Adrenal gland (tissue), 9 donors: ENCODE measurements at regions not wholly inside any gene's neighbourhood (a gene's known extent, or its start where the extent isn't known, plus 50 kb on each side); places are given as distances from the start of the nearest gene placed in this dataset.
A peak's percentile ranks its signal among the peaks of the same experiment; 100 is the strongest.
"Not testable (repeated sequence)": the region's sequence is repeated elsewhere in the genome, so short reads cannot be mapped to it uniquely, and the experiment has no call there.

Experiments
- DNase-seq, 7 donors: peaks; one replicate each; pipeline ENCODE4 v3.0.0-alpha.2; 2019 to 2020
- H3K27ac ChIP-seq, 5 donors: fragments of 200-600 bp; sonication (generic) in 4 of 5; 1 replicate in 3 of 5; 2 replicates in 2 of 5; pipeline versions ENCODE4 v1.5.1 to v1.8.0; 2016 to 2020; ENCODE audit warnings: mild to moderate bottlenecking in 1 of 5
- H3K27me3 ChIP-seq: fragments of 200-600 bp; 2 replicates; pipeline ENCODE4 v1.8.0; 2021
- H3K36me3 ChIP-seq, 2 donors: fragments of 200-600 bp; replicated peaks in 1 of 2; 1 replicate in 1 of 2; 2 replicates in 1 of 2; pipeline versions ENCODE4 v1.5.1 to v1.8.0; 2018 to 2022
- H3K4me1 ChIP-seq, 2 donors: fragments of 200-600 bp; replicated peaks in 1 of 2; 1 replicate in 1 of 2; 2 replicates in 1 of 2; pipeline versions ENCODE4 v1.5.1 to v1.8.0; 2018 to 2021
- H3K4me3 ChIP-seq, 4 donors: fragments of 200-600 bp; sonication (generic) in 3 of 4; one replicate each; pipeline ENCODE4 v1.5.1; 2016 to 2018
- H3K9me3 ChIP-seq, 3 donors: fragments of 200-600 bp; sonication (generic) in 1 of 3; replicated peaks in 1 of 3; 1 replicate in 2 of 3; 2 replicates in 1 of 3; pipeline versions ENCODE4 v1.5.1 to v1.8.0; 2016 to 2021
- CTCF ChIP-seq, 6 experiments: fragments of 450-650 bp in 4 of 6; fragments of 200-600 bp in 2 of 6; sonication (generic) in 1 of 6; IDR thresholded peaks; 1 replicate in 5 of 6; 2 replicates in 1 of 6; pipeline versions ENCODE4 v1.5.1 to v1.8.0; 2016 to 2021; ENCODE audit warnings: antibody characterized with exemption in 6 of 6, mild to moderate bottlenecking in 2 of 6, moderate library complexity in 1 of 6
- WGBS, 4 donors: extraction: QIAGEN DNeasy Blood & Tissue Kit in 2 of 4; methylation state at CpG; one replicate each; pipeline versions ENCODE4 v1.1.5 to v1.1.7; 2013 to 2017; 5-methylcytosine and 5-hydroxymethylcytosine counted together
- intact Hi-C, 2 donors: fragments of 100-400 bp; cut with DNase I; formaldehyde crosslinking; loops; one replicate each; pipeline versions ENCODE4 v1.14.1 to v1.15.0; 2022 to 2023
- donor health status: healthy with polysubstance abuse.
- donor health status: Bipolar disorder and iron deficiency.
- donor health status: DM: yes; HTN: yes; CAD: no.
- donor health status: DM: no; HTN: no; CAD: no.
- donor health status: DM: no; HTN: no; CAD: no.

GRCh38 chr1:143884532-143884931 is 87.3 kb downstream of the FAM72C start:
- peak in 1 of 6 experiments; percentile 39 for TF ChIP-seq CTCF (IDR thresholded peaks at IDR 0.05)
- Histone ChIP-seq H3K27ac (peak overlapping the region in 1 of 5 donors; percentile 53), H3K4me3 (peak overlapping the region in 1 of 4 donors; percentile 39)
- 0 to 5% (median 1%) methylated on average over 6 to 24 of the region's 38 CpGs; no CpG with 5 or more reads in 1 of the 4 donors for WGBS, 4 donors
- DNase-seq = peak in 6 of 7 donors; percentile 7 to 69 (median 35)
- H3K36me3 ChIP-seq, H3K9me3 ChIP-seq, H3K4me1 ChIP-seq, intact Hi-C loops, H3K27me3 ChIP-seq: not testable (repeated sequence)

GRCh38 chr1:143879757-143880536 is 91.8 kb downstream of the FAM72C start:
- H3K4me1 ChIP-seq, H3K27me3 ChIP-seq, H3K36me3 ChIP-seq, H3K27ac ChIP-seq, H3K9me3 ChIP-seq, DNase-seq, intact Hi-C loops, H3K4me3 ChIP-seq: not testable (repeated sequence)
- 70 to 80% (median 71%) methylated on average over 1 to 2 of the region's 4 CpGs; no CpG with 5 or more reads in 1 of the 4 donors for WGBS, 4 donors

- 100% methylated on average over 1 of the region's 5 CpGs; no CpG with 5 or more reads in 3 of the 4 donors for WGBS, 4 donors
- H3K27ac ChIP-seq, H3K4me1 ChIP-seq, intact Hi-C loops, H3K9me3 ChIP-seq, DNase-seq, H3K27me3 ChIP-seq, H3K4me3 ChIP-seq, H3K36me3 ChIP-seq: not testable (repeated sequence)
Observed at GRCh38 chr1:143875947-143876346, 95.8 kb downstream of the FAM72C start.

GRCh38 chr1:143874625-143875024 is 97.2 kb downstream of the FAM72C start:
- intact Hi-C loops, H3K27me3 ChIP-seq, DNase-seq, H3K4me3 ChIP-seq, H3K4me1 ChIP-seq, H3K27ac ChIP-seq, H3K36me3 ChIP-seq, H3K9me3 ChIP-seq: not testable (repeated sequence)
- WGBS, 4 donors = 80 to 86% methylated on average over 1 to 2 of the region's 2 CpGs; no CpG with 5 or more reads in 2 of the 4 donors

- H3K27ac ChIP-seq, H3K4me1 ChIP-seq: not testable (repeated sequence)
Observed at GRCh38 chr1:143873650-143874049, 98.1 kb downstream of the FAM72C start.

GRCh38 chr1:143870388-143870787 is 101.4 kb downstream of the FAM72C start:
- DNase-seq, intact Hi-C loops, H3K9me3 ChIP-seq, H3K36me3 ChIP-seq, H3K4me1 ChIP-seq, H3K27ac ChIP-seq, H3K27me3 ChIP-seq, H3K4me3 ChIP-seq: not testable (repeated sequence)
- 17 to 71% methylated on average over 1 of the region's 1 CpG; no CpG with 5 or more reads in 2 of the 4 donors for WGBS, 4 donors

More at GRCh38 chr1:143873650-143874049, 98.1 kb downstream of the FAM72C start:
- H3K36me3 ChIP-seq, H3K9me3 ChIP-seq, H3K27me3 ChIP-seq, H3K4me3 ChIP-seq, intact Hi-C loops, DNase-seq: not testable (repeated sequence)
- 64 to 100% (median 87%) methylated on average over 2 to 3 of the region's 5 CpGs for WGBS, 4 donors

- intact Hi-C loops, H3K9me3 ChIP-seq, H3K4me1 ChIP-seq, H3K36me3 ChIP-seq, H3K27me3 ChIP-seq, H3K27ac ChIP-seq, H3K4me3 ChIP-seq: not testable (repeated sequence)
- DNase-seq = peak in 1 of 7 donors; percentile 5
- WGBS, 4 donors = 5 to 14% (median 8%) methylated on average over 3 of the region's 5 CpGs
Observed at GRCh38 chr1:143867590-143868220, 104.1 kb downstream of the FAM72C start.

GRCh38 chr1:143863901-143864520 is 107.8 kb downstream of the FAM72C start:
- intact Hi-C loops, H3K9me3 ChIP-seq, H3K27ac ChIP-seq, H3K4me3 ChIP-seq, DNase-seq, H3K27me3 ChIP-seq, H3K4me1 ChIP-seq, H3K36me3 ChIP-seq: not testable (repeated sequence)
- WGBS, 4 donors = 50 to 54% (median 50%) methylated on average over 1 of the region's 1 CpG; no CpG with 5 or more reads in 1 of the 4 donors

- 54 to 61% (median 59%) methylated on average over 3 to 4 of the region's 4 CpGs for WGBS, 4 donors
- H3K4me3 ChIP-seq, H3K4me1 ChIP-seq, H3K36me3 ChIP-seq, H3K27me3 ChIP-seq, DNase-seq, H3K9me3 ChIP-seq, intact Hi-C loops, H3K27ac ChIP-seq: not testable (repeated sequence)
Observed at GRCh38 chr1:143862722-143863121, 109.1 kb downstream of the FAM72C start.

GRCh38 chr1:143861306-143861705 is 110.5 kb downstream of the FAM72C start:
- H3K4me1 ChIP-seq, DNase-seq, H3K27ac ChIP-seq, H3K36me3 ChIP-seq, H3K27me3 ChIP-seq, H3K9me3 ChIP-seq, H3K4me3 ChIP-seq, intact Hi-C loops: not testable (repeated sequence)
- WGBS, 4 donors = no CpG with 5 or more reads among the region's 1 CpG
